ENCODE measurements at regions not wholly inside any gene's neighbourhood (a gene's known extent, or its start where the extent isn't known, plus 50 kb on each side); places are given as distances from the start of the nearest gene placed in this dataset.
"Not testable (repeated sequence)": the region's sequence is repeated elsewhere in the genome, so short reads cannot be mapped to it uniquely, and the experiment has no call there.

DNA sequence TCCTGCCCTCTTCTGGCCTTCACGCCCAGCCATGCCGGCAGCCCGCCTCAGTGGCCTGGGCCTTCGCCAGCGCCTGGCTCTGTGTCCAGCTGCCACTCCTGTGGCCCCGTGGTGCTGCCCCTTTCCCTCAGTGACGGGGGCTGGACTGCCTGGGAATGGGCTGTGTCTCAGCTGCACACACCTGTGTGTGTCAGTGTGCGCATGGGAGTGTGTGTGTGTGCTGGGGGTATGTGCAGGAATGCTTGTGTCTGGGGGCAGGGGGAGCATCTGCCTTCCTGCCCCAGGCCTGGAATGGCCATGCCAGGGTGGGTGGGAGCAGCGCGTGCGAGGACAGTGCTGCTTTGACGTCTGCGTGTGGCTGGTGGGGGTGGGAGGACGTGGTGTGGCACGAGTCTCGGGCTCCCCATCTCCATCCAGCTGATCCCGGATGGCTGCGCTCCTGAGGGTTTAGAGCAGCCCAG is 224.9 kb downstream of the TMEM121 start:
- DNase-seq (ENCODE audit: low read depth in 2 of 2), result not testable (repeated sequence)

DNA sequence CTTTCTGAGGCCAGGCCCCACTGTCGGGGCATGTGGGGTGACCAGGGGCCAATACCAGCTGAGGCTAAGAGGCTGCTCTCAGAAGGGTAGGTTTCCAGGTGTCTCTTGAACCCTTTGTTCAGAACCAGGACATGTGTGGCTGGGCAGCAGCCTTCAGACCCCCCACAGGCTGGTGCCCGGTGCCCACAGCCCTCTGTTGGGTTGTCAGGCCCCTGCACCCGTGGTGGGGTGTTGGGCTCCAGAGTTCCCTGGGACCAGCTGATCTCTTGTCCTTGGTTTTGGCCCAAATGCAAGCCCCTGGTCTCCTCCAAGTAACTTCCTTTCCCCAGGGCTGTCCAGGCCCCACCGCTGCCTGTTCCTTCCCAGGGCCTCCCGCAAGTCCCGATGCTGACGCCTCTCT is 226.0 kb downstream of the TMEM121 start:
- not testable (repeated sequence) for DNase-seq (ENCODE audit: low read depth in 2 of 2)

DNA sequence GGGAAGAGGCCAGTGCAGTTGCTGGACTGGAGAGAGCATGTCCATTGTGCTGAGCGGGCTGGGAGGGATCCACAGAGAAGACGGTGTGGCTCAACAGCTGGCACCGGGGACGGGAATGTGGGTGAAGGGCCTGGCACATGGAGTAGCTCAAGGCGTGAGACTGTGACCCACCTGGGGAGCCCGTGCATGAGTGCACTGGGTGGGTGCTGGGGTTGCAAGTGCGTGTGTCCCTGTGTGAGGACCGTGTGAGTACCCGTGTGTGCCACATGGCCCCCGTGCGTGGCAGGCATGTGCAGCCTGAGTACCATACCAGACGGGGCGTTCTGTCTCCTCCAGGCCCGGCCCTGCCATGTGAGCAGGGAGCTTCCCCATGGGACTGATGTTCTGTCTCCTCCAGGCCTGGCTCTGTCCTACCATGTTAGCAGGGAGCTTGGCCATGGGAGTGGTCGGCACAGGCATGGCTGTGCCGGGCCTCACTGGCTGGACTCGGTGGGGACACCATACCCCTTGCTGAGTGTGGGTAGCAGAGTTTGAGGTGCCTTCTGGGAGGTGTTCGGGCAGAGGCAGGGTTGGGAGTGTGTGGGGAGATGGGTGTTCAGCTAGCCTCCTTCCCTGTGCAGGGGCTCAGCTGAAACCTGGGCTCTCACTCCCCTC is 234.4 kb downstream of the TMEM121 start:
- DNase-seq (ENCODE audit: low read depth in 2 of 2), result no peak

DNA sequence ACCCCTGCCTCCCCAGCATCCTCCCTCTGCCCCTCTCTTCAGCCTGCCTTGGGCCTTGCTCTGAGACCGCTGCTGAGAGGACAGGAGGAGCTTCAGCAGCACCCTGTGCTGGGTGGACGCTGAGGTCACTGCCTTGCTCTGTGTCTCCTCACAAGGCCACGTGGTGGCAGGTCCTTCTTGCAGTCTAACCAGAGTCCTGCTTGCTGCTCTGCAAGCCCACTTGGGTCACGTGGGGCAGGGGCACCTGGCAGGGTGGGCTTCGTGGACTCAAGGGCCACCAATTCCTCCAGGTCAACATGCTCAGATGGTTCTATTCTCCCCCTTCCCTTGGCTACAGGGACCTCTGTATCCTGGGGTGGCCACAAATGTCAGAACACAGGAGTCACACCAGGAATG is 235.0 kb downstream of the TMEM121 start:
- DNase-seq (ENCODE audit: low read depth in 2 of 2), result not testable (repeated sequence)

DNA sequence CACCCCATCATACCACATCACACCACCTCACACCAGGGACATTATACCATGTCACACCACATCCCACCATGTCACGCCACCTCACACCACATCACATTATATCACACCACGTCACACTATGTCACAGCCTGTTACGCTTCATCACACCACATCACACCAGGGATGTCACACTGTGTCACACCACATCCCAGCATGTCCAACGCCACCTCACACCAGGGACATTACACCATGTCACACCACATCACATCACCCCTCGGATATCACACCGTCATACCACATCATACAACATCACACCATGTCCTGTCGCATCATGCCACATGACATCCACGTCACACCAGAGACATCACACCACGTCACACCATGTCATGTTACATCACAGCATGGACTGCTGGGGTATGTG is 235.5 kb downstream of the TMEM121 start:
- no peak for DNase-seq (ENCODE audit: low read depth in 2 of 2)

DNA sequence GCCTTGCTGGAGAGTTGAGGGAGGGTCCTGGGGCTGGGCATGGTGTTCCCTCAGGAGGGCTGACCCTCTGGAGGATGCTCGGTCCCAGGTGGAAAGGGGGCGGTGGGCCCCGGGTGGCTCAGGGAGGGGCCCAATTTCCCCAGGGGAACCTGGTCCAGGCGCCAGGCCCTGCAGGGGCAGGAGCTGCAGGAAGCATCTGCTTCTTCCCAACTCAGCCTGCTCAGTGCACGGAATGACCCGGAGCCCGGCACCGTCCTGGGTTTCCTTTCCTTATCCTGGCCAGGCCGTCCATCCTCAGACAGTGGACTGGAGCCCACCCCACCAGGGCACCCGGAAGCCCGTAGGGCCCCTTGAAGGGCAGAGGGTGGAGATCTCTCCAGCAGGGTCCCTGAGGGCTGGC is 235.9 kb downstream of the TMEM121 start:
- not testable (repeated sequence) for DNase-seq (ENCODE audit: low read depth in 2 of 2)

DNA sequence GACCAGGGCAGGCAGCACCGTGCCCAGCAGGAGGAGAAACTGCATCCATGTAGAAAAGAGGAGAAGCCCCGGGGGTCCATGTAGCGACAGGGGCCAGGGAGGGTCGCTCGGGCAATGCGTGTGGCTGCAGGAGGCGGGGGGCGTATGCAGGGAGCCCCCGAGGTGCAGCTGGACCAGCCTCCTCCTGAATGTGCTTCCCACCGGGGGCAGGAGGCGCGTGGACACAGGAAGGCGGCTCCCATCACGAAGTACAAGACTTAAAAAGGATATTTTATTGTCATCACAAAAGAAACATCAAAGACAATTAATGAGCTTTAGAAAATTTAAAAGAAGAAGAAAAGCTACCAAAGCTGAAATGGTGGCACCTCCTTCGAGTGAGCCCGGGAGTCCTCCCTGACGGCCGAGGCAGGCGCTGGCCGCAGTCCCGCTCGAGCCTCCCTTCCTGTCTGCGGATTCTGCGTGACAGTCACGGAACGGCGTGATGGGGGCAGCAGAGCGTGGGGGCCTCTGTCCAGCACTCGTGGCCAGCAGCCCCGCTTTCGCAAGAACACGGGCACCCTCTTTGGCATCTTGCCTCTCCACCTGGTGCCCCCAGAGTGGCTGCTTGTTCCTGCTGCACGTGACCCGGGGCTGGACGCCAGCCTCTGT is 238.0 kb downstream of the TMEM121 start:
- not testable (repeated sequence) for DNase-seq (ENCODE audit: low read depth in 2 of 2)

DNA sequence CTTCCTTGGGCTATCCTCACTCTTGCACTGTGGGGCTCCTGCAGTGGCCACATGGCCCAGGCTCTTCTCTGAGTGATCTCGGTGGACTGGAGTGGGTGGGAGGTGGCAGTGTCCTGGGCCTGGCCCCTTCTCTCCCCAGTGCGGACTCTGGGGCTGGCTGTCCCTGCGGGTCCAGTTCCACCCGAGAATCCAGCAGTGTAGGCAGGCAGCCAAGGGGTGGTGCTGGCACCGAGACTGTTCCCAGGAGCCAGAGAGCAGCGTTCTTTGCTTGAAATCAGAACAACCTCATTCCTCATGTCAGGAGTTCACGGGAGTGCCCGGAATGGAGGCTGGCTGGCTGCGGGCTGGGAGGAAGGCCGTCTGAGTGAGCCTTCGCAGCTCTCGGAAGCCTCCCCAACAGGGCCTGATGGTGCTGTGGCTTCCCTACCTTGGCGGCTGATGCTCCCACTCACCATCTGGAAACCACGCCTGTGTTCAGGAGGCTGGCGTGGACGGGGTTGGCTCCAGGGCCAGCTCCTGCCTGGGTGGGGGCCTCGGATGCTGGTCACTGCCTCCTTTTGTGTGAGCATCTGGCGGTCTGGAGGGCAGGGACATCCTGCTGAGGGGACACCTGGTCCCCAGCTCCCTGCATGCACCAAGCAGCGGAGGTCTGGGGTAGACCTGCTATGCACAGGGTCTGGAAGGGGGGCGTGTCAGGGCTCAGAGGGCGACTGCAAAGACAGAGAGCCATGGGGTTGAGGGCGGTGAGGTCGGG is 238.9 kb downstream of the TMEM121 start:
- not testable (repeated sequence) for DNase-seq (ENCODE audit: low read depth in 2 of 2)

DNA sequence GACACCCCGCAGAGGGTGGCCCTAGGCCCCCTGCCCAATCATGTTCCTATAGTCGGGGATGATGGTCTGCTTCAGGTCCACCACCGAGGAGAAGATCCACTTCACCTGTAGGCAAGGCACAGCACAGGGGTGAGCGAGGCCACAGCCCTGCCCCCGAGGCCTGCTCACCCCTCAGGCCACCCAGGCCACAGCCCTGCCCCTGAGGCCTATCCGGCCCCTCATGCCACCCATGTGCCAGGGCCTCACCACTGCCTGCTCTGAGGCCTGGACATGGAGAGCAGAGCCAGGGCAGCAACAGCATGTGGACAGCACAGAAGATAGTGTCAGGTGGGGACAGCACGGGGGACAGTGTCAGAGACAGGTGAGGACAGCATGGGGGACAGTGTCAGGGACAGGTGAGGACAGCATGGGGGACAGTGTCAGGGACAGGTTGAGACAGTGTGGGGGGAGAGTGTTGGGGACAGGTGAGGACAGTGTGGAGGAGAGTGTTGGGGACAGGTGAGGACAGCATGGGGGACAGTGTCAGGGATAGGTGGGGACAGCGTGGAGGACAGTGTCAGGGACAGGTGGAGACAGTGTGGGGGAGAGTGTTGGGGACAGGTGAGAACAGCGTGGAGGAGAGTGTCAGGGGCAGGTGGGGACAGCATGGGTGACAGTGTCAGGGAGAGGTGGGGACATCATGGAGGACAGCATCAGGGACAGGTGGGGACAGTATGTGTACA is 239.7 kb downstream of the TMEM121 start:
- no peak for DNase-seq (ENCODE audit: low read depth in 2 of 2)

DNA sequence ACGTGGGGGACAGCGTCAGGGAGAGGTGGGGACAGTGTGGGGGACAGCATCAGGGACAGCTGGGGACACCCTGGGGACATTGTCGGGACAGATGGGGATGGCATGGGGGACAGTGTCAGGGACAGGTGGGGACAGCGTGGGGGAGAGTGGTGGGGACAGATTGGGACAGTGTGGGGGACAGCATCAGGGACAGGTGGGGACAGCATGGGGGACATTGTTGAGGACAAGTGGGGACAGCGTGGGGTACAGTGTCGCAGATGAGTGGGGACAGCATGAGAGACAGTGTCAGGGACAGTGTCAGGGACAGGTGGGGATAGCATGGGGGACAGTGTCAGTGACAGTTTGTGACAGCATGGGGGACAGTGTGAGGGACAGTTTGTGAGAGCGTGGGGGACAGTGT is 240.9 kb downstream of the TMEM121 start:
- DNase-seq (ENCODE audit: low read depth in 2 of 2), result no peak

DNA sequence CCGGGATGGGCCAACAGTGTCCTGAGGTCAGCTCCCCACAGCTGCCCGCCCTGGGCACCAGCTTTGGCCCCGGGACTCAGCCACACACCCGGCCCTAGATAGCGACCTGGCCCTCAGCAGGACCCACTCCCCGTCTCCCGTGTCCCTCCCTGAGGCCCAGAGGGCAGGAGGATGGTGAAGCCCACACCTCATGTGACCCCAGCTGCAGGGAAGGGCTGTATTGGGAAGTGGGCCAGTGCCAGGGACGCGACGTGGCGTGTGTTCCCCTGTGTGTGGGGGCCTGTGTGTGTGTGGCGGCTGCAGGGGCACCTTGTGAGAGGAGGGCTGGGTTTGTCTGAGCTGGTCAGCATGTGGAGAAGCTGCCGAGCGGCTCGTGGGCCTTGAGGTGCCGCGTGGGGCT is 241.7 kb downstream of the TMEM121 start:
- not testable (repeated sequence) for DNase-seq (ENCODE audit: low read depth in 2 of 2)

DNA sequence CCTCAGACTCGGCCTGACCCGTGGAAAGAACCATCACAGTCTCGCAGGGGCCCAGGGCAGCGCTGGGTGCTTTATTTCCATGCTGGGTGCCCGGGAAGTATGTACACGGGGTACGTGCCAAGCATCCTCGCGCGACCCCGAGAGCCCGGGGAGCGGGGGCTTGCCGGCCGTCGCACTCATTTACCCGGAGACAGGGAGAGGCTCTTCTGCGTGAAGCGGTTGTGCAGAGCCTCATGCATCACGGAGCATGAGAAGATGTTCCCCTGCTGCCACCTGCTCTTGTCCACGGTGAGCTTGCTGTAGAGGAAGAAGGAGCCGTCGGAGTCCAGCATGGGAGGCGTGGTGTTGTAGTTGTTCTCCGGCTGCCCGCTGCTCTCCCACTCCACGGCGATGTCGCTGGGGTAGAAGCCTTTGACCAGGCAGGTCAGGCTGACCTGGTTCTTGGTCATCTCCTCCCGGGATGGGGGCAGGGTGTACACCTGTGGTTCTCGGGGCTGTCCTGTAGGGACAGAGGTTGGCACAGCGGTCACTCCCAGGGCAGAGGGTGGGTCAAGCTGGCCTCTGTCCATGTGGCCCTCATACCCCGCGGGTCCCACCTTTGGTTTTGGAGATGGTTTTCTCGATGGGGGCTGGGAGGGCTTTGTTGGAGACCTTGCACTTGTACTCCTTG is 242.8 kb downstream of the TMEM121 start:
- not testable (repeated sequence) for DNase-seq (ENCODE audit: low read depth in 2 of 2)

DNA sequence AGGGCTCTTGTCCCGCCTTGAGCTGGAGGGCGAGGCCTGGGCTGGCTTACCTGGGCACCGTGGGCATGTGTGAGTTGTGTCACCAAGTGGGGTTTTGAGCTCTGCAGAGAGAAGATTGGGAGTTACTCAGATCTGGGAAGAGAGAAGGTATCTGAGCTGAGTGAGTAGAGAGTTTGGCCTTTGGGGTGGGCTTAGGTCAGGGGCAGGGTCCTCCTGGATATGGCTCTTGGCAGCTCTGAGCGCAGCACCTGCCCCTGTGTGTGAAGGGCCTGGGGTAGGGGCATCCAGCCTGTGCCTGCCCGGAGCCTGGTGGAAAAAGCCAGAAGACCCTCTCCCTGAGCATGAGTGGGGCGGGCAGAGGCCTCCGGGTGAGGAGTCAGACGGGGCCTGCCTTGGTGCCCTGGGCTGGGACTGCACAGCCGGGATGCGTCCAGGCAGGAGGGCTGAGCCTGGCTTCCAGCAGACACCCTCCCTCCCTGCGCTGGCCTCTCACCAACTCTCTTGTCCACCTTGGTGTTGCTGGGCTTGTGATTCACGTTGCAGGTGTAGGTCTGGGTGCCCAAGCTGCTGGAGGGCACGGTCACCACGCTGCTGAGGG is 244.3 kb downstream of the TMEM121 start:
- not testable (repeated sequence) for DNase-seq (ENCODE audit: low read depth in 2 of 2)

DNA sequence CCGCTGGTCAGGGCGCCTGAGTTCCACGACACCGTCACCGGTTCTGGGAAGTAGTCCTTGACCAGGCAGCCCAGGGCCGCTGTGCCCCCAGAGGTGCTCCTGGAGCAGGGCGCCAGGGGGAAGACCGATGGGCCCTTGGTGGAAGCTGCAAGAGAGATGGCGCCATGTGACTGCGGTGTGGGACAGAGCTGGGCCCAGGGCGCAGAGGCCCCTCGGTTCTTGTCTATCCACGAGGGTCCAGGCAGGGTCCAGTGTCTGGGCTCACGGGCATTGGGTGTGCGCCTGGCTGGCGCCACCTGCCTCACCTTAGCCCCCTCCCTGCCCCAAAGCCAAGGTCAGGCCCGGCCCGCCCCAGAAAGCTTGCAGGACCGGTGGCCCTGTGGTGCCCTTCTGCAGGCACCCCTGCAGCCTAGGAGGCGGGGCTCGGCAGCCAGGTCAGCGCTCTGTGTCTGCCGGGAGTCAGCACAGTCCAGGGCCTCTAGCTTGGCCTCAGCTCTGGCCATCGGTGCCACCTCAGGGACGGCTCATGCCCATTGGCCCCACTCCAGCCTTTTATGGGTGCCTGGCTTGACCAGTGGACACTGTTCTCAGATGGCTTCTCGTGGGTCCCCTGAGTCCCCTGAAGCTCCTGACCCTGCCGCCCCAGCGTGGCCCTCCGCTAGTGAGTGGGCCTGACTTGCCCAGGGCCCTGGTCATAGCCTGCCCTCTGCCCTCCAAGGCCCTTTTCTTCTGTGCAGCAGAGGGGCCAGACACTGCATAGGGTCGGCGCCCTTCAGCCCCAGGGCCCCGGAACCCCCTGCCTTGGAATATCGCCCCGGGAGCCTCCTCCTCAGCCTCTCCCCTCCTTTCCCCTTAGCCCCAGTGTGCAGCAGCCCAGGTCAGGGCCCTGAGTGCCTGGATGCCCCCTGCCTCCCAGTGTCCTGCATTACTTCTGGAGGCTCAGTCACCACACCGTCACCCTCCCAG is 245.2 kb downstream of the TMEM121 start:
- DNase-seq (ENCODE audit: low read depth in 2 of 2), result not testable (repeated sequence)

DNA sequence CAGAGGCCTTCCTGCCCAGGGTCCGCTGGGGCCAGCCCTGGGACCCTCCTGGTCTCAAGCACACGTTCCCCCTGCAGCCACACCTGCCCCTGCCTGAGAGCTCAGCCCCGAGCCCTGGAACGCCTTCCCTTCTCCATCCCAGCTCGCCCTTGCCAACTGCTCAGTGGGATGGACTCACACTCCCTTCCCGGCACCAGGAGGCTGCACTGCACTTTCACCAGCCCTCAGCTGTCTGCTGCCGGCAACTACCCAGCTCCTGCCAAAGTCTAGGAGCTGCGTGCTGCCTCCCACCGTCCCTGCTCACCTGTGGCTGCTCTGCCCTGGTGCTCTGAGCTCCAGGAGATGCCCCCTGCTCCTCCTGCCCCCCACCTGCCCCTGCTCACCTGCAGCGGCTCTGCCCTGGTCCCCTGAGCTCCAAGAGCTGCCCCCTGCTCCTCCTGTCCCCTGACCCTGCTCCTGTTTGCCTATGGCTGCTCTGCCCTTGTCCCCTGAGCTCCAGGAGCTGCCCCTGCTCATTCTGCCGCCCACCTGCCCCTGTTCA is 246.4 kb downstream of the TMEM121 start:
- DNase-seq (ENCODE audit: low read depth in 2 of 2), result not testable (repeated sequence)

DNA sequence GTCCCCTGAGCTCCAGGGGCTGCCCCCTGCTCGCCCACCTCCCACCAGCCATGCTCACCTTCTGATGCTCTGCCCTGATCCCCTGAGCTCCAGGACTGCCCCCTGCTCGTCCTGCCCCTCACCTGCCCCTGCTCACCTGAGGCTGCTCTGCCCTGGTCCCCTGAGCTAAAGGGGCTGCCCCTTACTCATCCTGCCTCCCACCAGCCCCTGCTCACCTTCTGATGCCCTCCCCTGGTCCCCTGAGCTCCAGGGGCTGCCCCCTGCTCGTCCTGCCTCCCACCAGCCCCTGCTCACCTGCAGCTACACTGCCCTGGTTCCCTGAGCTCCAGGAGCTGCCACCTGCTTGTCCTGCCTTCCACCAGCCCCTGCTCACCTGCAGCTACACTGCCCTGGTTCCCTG is 247.2 kb downstream of the TMEM121 start:
- no peak for DNase-seq (ENCODE audit: low read depth in 2 of 2)

DNA sequence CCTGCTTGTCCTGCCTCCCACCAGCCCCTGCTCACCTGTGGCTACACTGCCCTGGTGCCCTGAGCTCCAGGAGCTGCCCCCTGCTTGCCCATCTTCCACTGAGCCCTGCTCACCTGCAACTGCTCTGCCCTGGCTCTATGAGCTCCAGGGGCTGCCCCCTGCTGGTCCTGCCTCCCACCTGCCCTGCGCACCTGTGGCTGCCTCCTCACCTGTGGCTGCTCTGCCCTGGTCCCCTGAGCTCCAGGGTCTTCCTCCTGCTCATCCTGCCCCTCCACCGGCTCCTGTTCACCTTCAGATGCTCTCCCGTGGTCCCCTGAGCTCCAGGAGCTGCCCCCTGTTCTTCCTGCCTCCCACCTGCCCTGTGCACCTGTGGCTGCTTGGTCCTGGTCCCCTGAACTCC is 247.6 kb downstream of the TMEM121 start:
- no peak for DNase-seq (ENCODE audit: low read depth in 2 of 2)

DNA sequence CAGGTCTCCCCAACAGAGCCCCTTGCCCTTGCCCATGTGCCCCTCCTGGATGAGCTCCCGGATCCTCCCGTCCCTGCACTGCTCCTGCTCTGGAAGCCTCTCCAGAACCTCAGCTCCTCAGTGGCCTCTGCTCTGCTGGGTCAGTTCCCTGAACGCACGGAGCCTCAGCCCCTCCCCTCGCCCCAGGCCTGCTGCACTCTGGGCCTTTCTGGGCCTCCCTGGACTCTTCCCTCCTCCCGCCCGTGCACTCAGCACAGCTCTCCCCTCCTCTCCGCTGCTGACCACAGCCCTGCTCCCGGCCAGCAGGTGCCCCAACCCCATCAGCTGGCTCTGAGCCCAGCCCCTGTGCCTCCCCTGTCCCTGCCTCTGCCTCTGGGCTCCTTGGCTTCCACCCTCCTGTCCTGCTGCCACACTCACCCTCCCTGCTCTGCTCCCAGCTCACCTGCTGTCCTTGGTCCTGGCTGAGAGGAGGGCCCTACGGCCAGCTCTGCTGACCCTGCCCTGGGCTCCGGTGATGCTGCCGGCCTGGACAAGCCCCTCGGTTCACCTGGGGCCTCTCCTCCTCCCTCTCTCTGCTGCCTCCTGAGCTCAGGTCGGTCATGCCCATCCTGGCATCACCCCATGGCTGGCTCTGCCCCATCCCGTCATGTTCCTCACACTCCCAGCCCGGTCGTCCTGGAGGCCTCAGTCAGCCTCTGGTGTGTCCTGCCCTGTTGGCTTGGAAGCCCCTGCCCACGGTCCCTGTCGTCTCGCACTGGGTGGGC is 248.4 kb downstream of the TMEM121 start:
- DNase-seq (ENCODE audit: low read depth in 2 of 2), result not testable (repeated sequence)
